ENCODE measurements at regions not wholly inside any gene's neighbourhood (a gene's known extent, or its start where the extent isn't known, plus 50 kb on each side); places are given as distances from the start of the nearest gene placed in this dataset.
"Not testable (repeated sequence)": the region's sequence is repeated elsewhere in the genome, so short reads cannot be mapped to it uniquely, and the experiment has no call there.

DNA sequence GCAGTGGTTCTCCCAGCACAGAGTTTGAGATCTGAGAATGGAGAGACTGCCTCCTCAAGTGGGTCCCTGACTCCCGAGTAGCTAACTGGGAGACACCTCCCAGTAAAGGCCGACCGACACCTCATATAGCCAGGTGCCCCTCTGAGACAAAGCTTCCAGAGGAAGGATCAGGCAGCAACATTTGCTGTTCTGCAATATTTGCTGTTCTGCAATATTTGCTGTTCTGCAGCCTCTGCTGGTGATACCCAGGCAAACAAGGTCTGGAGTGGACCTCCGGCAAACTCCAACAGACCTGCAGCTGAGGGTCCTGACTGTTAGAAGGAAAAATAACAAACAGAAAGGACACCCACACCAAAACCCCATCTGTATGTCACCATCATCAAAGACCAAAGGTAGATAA, 560.2 kb downstream of the SOX5 start:
- not testable (repeated sequence) for DNase-seq

DNA sequence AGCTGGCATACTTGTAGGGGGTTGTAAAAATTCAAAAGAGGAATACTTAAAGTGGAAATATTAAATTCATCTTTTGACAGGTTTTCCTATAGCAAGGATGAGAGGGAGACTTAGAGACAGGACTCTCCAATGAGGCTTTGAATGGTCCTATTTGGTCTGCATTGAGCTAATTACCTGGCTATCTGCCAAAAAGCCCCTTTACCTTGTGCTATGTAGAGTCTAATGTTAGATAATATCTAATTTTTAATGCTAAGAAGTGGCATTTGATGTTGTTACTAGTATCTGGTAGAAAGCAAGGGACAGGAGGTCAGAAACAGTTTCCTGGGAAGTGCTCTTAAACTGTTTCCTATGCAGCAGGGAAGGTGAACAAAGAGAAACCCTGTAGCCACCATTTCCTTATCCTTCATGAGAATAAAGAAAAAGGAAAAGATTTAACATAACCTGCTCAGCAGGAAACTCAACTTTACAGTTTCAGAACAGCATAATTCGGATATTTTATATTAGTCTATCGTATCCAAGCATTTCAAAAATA, 550.0 kb downstream of the SOX5 start:
- no peak for DNase-seq

DNA sequence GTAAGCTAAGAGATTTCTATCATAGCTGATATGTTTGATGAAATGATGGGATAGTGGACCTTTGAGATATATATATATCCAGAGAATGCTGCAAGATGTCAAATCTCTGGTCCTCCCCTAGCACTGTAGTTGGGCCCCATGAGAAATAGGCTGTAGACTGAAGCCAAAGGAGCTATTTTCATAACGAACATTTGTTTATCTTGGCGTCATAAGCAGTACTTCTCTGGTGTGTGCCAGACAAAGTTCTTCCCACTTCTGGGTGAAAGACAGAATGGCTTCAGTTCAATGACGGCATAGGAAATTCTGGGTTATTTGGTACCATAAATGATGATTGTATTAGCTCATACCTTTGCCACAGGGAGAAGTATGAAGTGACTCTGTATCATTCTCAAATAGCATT, 534.3 kb downstream of the SOX5 start:
- no peak for DNase-seq

DNA sequence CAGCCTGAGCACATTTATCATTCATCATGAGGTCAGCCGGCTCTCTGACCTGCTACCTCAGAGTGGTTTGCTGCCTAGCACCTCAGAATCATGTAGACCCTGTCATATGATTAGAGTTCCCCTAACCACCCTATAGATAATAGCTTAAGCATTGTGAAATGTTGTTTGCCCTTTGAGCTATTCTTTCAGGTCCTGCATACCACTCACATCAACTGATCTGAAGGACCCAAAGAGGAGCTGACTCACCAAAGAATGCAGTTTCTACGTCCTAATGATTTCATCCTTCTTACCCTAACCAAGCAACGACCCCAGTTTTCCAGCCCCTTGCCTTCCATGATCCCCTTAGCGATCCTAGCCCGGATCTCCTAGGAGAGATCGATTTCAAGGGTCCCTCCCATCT, 527.9 kb downstream of the SOX5 start:
- no peak for DNase-seq

DNA sequence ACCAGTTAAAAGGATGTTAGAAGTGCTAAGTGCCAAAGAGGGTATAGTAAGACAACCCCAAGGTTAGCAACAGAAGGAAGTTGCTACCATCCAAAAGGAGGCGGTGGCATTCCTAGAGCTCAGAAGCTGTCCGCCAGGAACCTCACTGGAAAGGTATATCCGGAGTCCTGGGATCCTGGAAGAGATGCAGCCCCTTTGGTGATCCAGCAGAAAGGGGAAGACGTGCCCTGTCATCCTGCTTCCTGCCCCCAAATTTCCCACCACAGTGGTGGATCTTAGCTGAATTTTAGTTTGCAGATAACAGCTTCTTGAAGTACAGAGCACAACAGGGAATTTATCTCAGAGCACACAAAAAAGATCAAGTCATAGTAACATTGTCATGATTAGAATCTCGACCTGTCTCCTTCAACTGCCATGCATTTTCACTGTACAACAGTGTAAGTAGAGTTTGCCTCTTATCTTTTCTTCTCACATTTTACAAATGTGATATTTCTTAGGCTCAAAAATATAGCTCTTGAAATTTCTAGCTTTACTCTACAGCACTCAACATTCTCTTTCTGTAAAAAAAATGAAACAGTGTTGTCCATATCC, 526.3 kb downstream of the SOX5 start:
- DNase-seq, result no peak

DNA sequence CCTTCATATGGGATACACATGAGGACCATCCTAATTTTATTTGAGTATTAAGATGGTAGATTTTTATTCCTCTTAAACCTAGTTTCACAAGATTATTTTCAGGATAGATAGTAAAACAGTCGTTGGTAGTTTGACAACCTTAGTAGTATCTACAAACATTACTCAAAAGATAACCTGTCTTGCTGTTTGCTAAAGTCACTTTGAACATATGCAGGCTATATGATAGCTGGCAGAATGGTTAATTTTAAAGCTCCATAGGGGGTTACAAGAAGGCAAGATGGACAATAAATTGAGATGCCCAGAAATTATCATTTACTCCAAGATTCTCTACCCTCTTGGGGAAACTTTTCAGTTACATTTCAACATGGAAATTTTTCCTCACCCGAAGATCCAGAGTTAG, 525.7 kb downstream of the SOX5 start:
- DNase-seq, result no peak

DNA sequence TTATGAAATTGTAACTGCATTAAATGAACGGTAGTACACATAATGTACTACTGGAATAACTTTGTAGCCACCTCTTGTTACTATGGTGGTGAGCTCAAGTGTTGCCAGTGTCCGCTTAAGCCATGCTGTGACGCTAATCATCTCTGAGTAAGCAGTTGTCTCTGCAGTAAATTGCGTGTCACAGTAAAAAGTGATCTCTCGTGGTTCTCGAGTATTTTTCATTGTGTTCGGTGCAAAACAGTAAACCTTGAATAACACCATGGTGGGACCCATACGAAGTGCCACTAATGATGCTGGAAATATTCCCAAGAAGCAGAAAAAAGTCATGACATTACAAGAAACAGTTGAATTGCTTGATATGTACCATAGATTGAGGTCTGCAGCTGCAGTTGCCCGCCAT, 524.8 kb downstream of the SOX5 start:
- DNase-seq, result no peak

DNA sequence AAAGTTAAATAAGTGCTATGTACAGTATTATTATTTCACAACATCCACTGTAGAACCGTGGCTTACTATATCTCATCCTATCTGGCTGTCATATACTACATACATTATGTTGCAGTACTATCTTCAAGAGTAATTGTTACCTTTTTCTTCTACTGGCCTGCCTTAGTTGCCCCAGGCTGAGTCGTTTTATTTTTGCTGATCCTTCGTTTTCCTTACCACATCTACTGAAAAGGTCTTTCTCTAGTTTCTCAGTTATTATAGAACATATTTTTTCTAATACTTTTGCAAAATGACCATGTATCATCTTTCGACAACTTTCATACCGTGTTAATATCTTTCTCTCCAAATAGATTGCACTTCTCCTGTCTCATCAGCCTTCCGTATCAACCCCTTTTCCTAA, 523.1 kb downstream of the SOX5 start:
- DNase-seq, result no peak

DNA sequence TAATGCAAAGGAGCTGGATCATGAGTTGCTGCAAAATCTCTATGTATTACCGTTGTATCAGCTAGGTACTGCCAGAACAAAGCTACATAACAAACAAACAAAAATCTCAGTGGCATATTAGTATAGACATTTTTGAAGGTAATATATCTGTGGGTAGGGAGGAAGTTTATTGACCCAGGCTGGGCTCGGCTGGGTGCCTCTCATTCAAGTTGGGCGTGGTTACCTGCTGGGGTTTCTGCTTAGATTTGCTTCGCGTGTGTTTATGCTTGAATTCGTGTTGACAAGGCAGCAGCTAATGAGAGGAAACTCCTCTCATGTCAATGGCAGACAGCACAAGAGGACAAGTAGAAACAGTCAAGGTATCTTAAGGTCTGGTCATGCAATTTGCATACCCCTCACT, 520.7 kb downstream of the SOX5 start:
- no peak for DNase-seq

DNA sequence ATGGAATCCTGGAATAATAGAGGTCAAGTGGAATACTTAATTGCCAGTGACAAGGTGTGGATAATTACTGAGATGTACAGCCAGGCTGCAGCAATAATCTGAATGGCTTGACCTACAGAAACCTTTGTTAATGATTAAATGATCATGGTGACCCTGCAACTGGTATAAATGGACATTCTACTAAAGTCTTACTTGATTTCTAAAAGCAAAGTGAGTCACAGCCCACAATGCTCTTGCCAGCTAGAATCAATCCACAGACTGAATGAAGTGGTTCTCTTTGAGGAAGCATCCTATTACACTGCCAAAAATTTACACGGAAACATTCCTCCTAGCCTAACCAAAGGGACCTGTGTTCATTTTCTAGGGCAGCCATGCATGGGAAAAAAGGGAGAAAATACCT, 518.5 kb downstream of the SOX5 start:
- DNase-seq, result no peak

DNA sequence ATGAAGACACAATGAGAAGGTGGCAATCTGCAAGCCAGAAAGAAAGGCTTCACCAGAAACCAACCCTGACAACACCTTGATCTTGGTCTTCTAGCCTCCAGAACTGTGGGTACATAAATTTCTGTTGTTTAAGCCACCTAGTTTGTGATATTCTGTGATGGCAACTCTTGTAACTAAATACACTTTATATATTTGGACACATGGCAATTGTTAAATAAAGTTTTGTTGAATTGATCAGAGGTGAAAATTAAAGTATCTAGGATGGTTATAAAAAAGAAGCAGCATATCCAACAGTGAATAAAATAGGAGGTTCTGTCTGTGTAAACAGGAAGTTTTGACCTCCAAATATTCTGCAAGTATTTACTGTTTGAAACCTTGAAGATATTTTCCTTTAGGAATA, 516.3 kb downstream of the SOX5 start:
- DNase-seq, result no peak

DNA sequence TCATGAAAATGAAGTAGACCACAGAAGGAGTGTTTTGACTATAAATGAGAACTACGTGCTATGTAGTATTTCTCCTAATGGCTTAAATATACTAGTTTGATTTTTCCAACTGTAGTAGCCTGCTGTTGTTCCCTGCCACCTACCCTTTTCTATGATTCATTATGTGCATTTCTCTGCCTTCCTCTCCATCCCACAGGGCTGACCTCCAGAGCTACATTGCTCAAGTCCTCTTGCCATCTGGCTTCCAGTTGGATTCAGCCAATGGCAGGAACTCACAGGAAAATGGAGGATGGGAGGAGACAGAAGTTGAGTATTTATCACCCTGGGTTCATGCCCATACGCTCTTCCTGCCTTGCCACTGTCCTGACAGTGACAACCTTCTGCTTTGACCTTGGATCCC, 515.3 kb downstream of the SOX5 start:
- no peak for DNase-seq

DNA sequence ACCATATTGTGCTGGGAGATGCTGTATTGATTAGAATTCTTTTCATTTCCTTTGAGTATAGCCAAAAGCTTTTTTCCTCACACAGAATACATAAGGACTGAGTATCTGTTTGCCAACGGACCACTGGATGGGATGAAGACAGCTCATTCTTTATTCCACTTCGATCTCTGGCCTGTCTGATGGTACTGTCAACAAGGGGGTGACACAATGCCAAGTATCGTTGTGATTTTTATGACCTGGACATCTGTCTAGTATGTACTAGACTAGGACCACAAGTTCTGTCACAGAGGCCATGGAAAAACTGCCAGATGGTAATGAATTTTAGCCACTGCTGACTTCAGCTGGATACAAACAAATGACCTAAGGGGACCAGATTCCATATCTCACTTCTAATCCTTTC, 502.7 kb downstream of the SOX5 start:
- no peak for DNase-seq

DNA sequence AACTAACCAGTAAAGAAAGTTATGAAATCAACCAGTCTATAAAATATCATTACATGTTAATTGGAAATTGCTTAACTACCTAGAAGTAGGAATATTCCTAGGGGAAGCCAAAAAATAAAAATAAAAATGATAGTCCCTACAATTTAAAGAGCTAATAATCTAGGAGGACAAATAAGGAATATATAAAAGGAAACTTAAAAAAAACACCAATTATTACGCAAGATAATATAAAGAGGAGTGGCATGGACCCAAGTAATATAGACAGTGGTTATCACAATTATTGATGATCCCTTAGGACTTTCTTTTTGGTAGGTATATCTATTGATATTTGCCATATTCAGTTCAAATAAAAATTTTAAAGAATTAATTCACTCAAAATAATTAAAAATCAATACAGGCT, 498.7 kb downstream of the SOX5 start:
- no peak for DNase-seq

DNA sequence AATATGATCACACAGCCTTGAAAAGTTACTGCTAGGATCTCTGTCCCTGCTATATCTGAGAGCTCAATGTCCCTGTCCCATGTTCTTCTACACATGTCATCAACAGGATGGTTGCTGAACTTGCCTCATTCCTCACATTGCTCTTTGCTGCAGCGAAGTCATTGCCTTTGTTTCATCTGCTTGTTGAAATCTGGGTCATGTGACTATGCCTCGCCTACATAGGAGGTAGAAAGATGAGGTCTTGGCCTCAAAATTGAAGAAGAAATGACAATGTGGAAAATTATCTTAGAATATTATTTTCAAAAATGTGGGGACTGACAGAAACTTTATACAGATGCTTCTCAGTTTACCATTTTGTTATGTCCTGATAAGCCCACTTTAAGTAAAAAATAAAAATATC, 494.2 kb downstream of the SOX5 start:
- DNase-seq, result no peak

DNA sequence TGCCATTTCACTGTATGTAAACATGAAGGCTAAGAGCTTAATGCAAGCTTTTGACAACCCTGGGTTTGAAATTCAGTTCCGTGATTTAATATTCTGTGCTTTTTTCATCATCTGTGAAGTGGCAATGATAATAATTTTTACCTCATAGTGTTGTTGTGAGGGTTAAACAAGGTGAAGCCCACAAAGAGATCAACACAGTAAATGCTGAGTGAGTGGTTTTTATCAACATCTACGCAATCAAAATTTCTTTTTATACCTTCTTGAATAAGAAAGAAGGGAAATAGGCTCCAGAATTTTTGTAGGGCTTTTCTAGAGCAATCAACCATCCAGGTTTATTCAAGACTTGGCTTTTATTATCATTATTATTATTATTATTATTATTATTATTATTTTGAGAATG, 490.8 kb downstream of the SOX5 start:
- DNase-seq, result no peak

DNA sequence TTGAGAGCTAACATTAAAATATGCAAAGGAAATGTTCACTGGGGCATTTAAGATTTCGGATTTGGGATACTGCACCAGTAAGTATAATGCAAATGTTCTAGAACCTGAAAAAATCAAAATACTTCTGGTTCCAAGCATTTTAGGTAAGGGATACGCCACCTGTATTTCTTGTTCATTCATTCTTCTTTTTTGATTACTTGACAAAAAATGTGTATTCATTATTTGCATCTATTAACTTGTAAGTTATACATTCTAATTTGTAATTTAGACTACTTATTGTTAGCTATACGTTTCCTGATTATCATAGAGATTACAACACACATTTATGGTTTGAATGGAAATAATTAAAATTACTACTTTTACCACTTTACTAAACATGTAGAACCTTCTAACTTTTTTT, 486.9 kb downstream of the SOX5 start:
- DNase-seq, result no peak

DNA sequence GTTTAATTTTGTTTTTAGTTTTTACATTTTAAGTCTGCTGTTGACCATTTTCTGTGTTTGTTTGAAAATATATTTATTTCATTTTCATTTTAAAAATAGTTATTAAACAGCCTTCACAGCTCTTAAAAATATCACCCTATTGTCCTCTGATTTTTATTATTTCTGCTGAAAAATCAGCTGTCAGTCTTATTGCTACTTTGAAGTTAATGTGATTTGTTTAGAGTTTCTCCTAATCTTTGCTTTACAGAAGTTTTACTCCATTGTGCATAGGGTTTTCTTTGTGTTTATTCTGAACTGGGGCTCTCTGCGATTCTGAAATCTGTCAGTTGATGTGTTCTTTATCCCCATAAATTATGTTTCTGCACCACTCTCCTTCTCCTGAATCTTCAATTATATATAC, 486.3 kb downstream of the SOX5 start:
- DNase-seq, result no peak

DNA sequence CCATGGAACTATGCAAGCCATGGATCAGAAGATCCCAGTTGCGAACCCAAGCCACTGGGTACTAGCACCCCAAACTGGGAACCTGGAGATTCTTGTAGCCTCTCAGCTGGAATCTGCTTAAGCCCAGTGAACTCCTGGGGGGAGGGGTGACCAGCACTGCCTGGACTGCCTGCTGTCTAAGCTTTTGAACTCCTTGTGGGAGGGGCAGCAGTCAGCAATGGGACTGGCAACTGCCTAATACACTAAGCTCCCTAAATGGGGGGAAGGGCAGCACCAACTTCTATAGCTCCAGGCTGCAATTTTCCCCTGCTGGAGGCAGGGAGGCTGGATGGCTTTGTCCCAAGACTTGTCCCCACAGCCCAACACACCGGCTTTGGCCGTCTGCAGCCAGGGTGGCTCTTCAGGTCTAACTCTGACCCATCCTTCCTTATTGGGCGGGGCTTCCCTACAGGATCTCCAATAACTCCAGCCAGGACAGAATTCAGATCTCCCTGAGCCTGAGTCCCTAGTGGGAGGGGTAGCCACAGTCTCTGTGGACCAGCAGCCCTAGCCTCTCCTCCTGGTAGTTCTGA, 485.1 kb downstream of the SOX5 start:
- DNase-seq, result no peak

DNA sequence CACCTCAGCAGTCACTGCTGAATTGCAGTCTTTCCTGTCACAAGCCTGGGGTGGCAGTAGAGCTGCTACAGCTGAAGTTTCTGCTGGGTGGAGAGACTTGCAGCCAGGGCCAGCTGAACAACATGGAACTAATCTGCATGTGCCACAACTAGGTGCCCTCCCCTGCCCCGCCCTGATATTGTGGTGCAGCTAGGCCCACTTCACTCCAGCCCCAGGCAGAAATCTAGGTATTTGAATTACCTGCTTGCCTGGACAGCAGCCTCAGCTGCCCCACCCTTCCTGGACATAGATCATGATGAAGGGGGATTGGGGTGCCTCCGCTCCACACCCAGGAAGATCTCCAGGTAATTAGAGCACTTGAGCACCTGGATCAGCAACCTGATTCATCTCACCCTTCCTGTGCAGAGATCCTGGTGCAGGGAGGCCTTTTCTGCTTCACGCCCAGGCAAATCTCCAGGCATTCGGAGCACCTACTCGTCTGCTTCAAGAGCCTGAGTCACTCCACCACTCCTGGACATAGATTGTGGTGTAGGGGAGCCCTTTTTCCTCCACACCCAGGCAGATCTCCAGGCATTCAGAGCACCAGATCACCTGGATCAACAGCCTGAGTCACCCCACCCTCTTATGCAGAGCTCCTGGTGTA, 477.0 kb downstream of the SOX5 start:
- no peak for DNase-seq

DNA sequence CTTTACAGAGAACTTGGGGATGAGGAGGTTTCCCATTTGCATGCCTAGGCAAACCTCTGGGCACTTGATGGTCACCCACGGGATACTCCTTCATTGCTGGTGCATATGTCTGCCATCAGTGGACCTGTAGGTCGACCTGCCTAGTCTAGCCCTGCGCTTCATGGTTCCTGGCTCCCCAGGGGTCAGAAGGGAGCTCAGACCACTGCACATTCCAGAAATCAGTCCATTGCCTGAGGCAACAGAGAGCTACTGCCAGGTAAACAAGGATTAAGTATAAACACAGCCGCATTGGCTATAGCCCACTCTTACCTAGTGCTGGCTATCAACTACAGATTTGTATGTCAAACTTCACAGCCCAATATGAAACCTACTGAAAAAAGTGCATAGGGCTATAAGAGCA, 476.4 kb downstream of the SOX5 start:
- DNase-seq, result no peak

DNA sequence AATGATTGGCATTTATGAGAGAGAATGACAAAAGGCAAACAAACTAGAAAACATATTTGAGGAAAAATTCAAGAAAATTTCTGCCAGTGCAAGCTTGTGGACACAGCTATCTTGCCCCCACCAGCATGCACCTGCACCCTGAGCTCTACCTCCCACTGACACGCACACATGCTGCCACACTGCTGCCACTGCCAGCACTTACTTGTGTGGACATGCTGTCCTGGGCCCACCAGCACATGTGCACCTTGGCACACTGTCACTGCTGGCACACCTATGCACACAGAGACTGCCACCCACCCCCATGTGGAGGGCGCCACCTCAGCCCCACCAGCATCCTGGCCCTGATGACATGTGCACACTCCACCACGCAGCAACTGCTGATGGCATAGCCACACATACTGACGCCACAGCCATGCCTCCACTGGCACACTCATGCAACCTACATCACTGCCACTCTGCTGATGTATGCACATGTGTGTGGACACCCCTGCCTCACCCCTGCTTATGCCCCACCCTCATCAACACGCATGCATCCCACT, 475.0 kb downstream of the SOX5 start:
- DNase-seq, result no peak
